ENCODE measurements at regions not wholly inside any gene's neighbourhood (a gene's known extent, or its start where the extent isn't known, plus 50 kb on each side); places are given as distances from the start of the nearest gene placed in this dataset.

GRCh38 chr1:218656301-218657037 lies 311.3 kb downstream of the TGFB2 start:
- TF ChIP-seq CTCF (conservative IDR thresholded peaks at IDR 0.05; ENCODE audit: low read length) (no peak), EZH2phosphoT487 (IDR thresholded peaks at IDR 0.05; ENCODE audit: borderline replicate concordance, low read depth, low read length) (no peak)

Data from OCI-LY7 (cell line).